Kidney epithelial cell (primary cell): ENCODE measurements at regions not wholly inside any gene's neighbourhood (a gene's known extent, or its start where the extent isn't known, plus 50 kb on each side); places are given as distances from the start of the nearest gene placed in this dataset.

ENCODE experiments used
- DNase-seq: peaks from one replicate; pipeline ENCODE4 v3.0.0-alpha.2; 2010; ENCODE audit warnings: low read depth
- H3K27me3 ChIP-seq: 2 replicates; pipeline ENCODE4 v1.6.0; 2011; ENCODE audit warnings: low read length; ENCODE audit not compliant: control insufficient read depth, insufficient read depth
- H3K36me3 ChIP-seq: 2 replicates; pipeline ENCODE4 v1.5.1; 2011; ENCODE audit warnings: low read length; ENCODE audit not compliant: control insufficient read depth, insufficient read depth
- H3K4me3 ChIP-seq: 2 replicates; pipeline ENCODE4 v1.5.1; 2011; ENCODE audit warnings: low read depth, mild to moderate bottlenecking, control low read depth, low read length
- CTCF ChIP-seq: IDR thresholded peaks from 2 replicates; pipeline ENCODE4 v1.5.1; 2011; ENCODE audit warnings: mild to moderate bottlenecking, moderate library complexity, low read length, control low read depth, inconsistent platforms; ENCODE audit not compliant: insufficient read depth, poor library complexity, severe bottlenecking

DNA sequence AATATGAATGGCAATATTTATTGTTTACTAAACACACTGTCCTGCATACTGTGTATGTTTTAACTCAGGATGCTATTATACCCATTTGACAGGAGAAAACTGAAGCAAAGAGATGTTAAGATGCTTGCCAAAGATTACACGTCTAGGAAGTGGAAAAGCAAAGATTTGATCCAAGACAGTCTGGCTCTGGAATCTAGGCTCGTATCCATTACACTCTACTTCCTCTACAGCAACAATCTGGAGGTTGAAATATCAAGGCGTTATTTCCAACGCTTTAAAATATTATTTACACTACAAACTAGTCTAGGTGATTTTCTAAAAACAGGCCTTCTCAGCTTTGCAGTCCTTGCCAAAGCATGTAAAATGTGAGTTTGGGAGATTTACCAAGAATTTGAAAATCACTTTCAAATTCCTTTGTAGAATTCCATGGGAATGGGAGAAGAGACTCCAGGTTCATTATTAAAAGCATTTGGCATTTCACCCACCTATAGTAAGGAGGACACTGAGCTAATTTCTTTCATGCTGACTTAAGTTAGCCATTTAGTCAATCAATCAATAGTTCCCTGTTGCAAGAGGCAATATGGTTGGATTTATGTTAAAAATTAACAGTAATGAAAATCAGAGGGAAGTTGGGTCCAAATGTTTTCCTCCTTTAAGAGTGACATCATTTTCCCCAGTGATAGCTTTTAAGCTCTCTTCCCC is 356.3 kb upstream of the SMARCA2 start:
- no peak overlapping the region for H3K4me3 ChIP-seq
- H3K36me3 ChIP-seq = no peaks in the 10 kb centered on the region
- no peak for DNase-seq
- no peak for TF ChIP-seq CTCF
- no peaks in the 10 kb centered on the region for H3K27me3 ChIP-seq

DNA sequence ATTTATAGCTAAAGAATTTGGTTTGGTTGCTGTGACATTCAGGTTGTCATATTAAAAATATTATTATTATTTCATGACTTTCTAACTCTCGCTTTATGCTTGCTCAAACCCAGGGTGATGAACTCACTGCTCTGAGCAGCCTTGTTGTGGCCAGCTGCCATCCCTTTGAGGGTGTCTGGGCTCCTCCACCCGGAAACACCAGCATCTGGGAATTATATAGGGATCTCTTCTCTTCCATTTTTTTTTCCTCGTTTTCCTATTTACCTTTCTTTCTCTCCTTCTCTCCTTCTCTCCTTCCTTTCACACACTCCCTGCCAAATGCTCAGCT is 355.8 kb upstream of the SMARCA2 start:
- no peak overlapping the region for H3K4me3 ChIP-seq
- DNase-seq = no peak
- H3K36me3 ChIP-seq = no peaks in the 10 kb centered on the region
- TF ChIP-seq CTCF = no peak
- no peaks in the 10 kb centered on the region for H3K27me3 ChIP-seq

GRCh38 chr9:1668441-1668840 is 346.7 kb upstream of the SMARCA2 start:
- DNase-seq = no peak
- Histone ChIP-seq H3K27me3 (no peaks in the 10 kb centered on the region), H3K4me3 (no peak overlapping the region), H3K36me3 (no peaks in the 10 kb centered on the region)
- TF ChIP-seq CTCF = no peak

DNA sequence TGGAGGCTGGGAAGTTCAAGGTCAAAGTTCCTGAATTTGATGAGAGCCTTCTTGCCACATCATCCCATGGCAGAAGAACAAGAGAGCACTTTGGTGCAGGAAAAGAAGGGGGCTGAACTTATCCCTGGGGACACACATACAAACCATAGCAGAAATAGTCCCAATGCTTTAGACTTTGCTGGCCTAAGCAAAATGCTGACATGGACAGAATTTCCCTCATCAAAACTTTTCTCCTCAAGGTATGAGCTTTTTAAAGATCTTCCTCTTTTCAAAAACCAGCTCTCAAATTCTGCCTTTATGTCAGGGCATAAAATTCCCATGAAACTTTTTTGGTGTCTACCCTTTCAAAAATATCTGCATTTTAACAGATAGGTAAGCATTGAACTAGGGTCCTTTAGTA is 341.8 kb upstream of the SMARCA2 start:
- TF ChIP-seq CTCF = no peak
- no peaks in the 10 kb centered on the region for H3K36me3 ChIP-seq
- DNase-seq = no peak
- no peak overlapping the region for H3K4me3 ChIP-seq
- H3K27me3 ChIP-seq = no peaks in the 10 kb centered on the region

DNA sequence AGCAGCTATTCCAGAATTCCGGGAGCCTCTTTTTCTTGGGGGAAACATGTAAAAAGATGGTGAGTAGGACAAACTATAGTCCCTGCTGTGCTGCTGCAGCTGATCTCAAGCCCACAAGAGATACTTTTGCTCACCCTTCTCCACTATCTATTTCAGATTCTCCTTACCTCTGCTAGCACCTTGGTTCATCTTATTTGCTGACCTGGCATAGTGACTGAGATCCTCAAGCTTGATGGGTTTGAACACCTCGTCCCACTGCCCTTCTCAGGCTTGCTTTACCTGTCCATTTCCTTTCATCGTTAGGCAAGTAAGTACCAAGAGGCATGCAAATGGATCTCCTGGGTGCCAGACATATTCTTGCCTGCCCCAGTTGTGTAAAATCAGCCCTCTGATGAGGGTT is 338.4 kb upstream of the SMARCA2 start:
- no peaks in the 10 kb centered on the region for H3K36me3 ChIP-seq
- no peak for TF ChIP-seq CTCF
- DNase-seq = no peak
- no peaks in the 10 kb centered on the region for H3K27me3 ChIP-seq
- H3K4me3 ChIP-seq = no peak overlapping the region

GRCh38 chr9:1683951-1684350 is 331.2 kb upstream of the SMARCA2 start:
- no peaks in the 10 kb centered on the region for H3K27me3 ChIP-seq
- DNase-seq = no peak
- no peaks in the 10 kb centered on the region for H3K36me3 ChIP-seq
- H3K4me3 ChIP-seq = no peak overlapping the region
- TF ChIP-seq CTCF = no peak
